OCI-LY7 (cell line): ENCODE measurements at regions not wholly inside any gene's neighbourhood (a gene's known extent, or its start where the extent isn't known, plus 50 kb on each side); places are given as distances from the start of the nearest gene placed in this dataset.

Experiments
- BruUV-seq: library from RNA; stranded (reverse); fragments of 400-500 nt; replicated peaks from 2 replicates; lab custom pipeline; 2021; lab: Mats Ljungman, UMichigan
- CTCF ChIA-PET: fragments of 300-600 bp; sonication (Branson Sonifier 250); formaldehyde crosslinking; loops from one replicate; lab custom pipeline; 2022; ENCODE audit warnings: antibody characterized with exemption; ENCODE audit not compliant: unreplicated experiment; lab: Charles Lee
- POLR2A ChIA-PET: fragments of 300-600 bp; sonication (Branson Sonifier 250); formaldehyde crosslinking; loops from one replicate; lab custom pipeline; 2022; ENCODE audit warnings: antibody characterized with exemption; lab: Charles Lee
- DNase-seq: peaks from one replicate; pipeline ENCODE4 v3.0.0-alpha.2; 2015; ENCODE audit warnings: low spot score
- H2AFZ ChIP-seq: fragments of 200-600 bp; sonication (generic), shearing (Covaris generic); 2 replicates; pipeline ENCODE4 v1.6.1; 2014; ENCODE audit warnings: mild to moderate bottlenecking, antibody characterized with exemption, low read length, moderate library complexity
- H3K27ac ChIP-seq: fragments of 200-600 bp; sonication (generic); 2 replicates; pipeline ENCODE4 v1.5.1; 2014; ENCODE audit warnings: mixed run types, low read depth, mild to moderate bottlenecking, moderate library complexity, low read length, inconsistent platforms; ENCODE audit not compliant: poor library complexity, severe bottlenecking
- H3K36me3 ChIP-seq: fragments of 200-600 bp; sonication (generic); 2 replicates; pipeline ENCODE4 v1.6.1; 2014; ENCODE audit warnings: mild to moderate bottlenecking, antibody characterized with exemption, low read length, moderate library complexity, mixed read lengths; ENCODE audit not compliant: insufficient read depth
- H3K4me1 ChIP-seq: fragments of 200-600 bp; sonication (generic); 2 replicates; pipeline ENCODE4 v1.5.1; 2014; ENCODE audit warnings: mild to moderate bottlenecking, low read length; ENCODE audit not compliant: insufficient read depth, poor library complexity, severe bottlenecking
- H3K4me2 ChIP-seq: fragments of 200-600 bp; sonication (generic); 2 replicates; pipeline ENCODE4 v1.6.1; 2014; ENCODE audit warnings: mild to moderate bottlenecking, low read length
- H3K4me3 ChIP-seq: fragments of 200-600 bp; sonication (generic); 2 replicates; pipeline ENCODE4 v1.5.1; 2014; ENCODE audit warnings: mild to moderate bottlenecking, low read depth, low read length; ENCODE audit not compliant: poor library complexity, severe bottlenecking
- H3K79me2 ChIP-seq: fragments of 200-600 bp; sonication (generic); 2 replicates; pipeline ENCODE4 v1.6.1; 2016; ENCODE audit warnings: low read depth, mild to moderate bottlenecking, low read length, moderate library complexity, mixed read lengths; ENCODE audit not compliant: insufficient read depth
- H3K9me2 ChIP-seq: fragments of 200-600 bp; sonication (generic); 2 replicates; pipeline ENCODE4 v1.6.1; 2016; ENCODE audit warnings: mild to moderate bottlenecking, low read length, mixed read lengths; ENCODE audit not compliant: insufficient read depth
- H3K9me3 ChIP-seq: fragments of 200-600 bp; sonication (generic); 2 replicates; pipeline ENCODE4 v1.6.1; 2014; ENCODE audit warnings: mild to moderate bottlenecking, mixed run types, low read length, mixed read lengths
- H4K20me1 ChIP-seq: fragments of 200-600 bp; sonication (generic); 2 replicates; pipeline ENCODE4 v1.6.1; 2014; ENCODE audit warnings: mild to moderate bottlenecking, antibody characterized with exemption, low read length, moderate library complexity, mixed read lengths; ENCODE audit not compliant: insufficient read depth
- EZH2phosphoT487 ChIP-seq: fragments of 200-600 bp; sonication (generic); IDR thresholded peaks from 2 replicates; pipeline ENCODE4 v1.6.1; 2018; ENCODE audit warnings: low read depth, borderline replicate concordance, mild to moderate bottlenecking, mixed run types, antibody characterized with exemption, low read length, moderate library complexity, mixed read lengths
- intact Hi-C: fragments of 100-400 bp; cut with micrococcal nuclease; formaldehyde crosslinking; loops from one replicate; pipeline ENCODE4 v1.10.0; 2022; ENCODE audit not compliant: unreplicated experiment
- TF ChIP-seq, protein P1 (sequence below): fragments of 200-600 bp; sonication (generic); conservative IDR thresholded peaks from 2 replicates; pipeline ENCODE4 v1.5.1; 2014; ENCODE audit warnings: mild to moderate bottlenecking, antibody characterized with exemption, low read length, moderate library complexity, mixed read lengths

DNA sequence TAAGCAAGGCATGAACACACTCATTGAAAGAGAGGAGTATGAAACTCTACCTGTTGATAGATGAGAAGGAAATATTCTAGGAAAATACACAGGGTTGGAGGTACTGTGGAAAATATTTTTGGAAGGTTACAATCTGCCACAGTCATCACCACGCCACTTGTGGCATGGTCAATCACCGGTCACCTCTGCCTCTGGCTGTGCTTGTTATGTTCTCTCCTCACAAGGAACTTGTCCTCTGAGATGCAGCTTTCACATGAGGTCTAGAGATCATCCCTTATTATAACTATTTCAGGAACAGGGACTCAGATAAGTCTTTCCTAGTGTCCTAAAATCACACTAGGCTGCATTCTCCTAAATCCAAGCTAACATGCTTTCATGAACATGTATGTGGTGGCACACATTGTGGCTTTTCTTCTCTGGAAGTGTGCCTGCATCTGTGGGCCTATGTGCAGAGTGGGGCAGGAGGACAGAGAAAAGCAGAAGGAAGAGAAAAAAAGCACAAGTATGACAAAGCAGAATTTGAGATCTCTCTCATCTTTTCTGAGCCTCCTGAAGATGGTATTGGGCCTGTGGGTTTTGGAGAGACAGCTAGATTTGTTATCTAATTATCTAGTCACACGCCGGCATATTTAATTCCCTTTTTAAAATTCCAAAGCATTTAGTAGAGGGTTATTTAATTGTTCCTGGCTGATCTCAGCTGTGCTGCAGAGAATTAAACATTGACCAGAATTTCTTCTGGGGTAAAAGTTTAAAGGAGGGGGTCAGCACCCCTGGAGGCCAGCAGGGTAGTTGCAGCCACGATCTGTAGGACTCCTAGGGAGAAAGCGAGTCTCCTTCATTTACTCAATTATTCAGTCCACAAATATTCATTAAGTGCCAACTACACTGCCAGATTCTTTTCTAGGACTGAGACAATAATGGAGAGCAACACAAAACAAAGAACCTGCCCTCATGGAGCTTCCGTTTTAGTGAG, 294.6 kb downstream of the RDH14 start:
- no peak overlapping the region for H3K27ac ChIP-seq
- H4K20me1 ChIP-seq, result no peaks in the 10 kb centered on the region
- no peak overlapping the region for H2AFZ ChIP-seq
- intact Hi-C loops, result no loop called here
- no peaks in the 10 kb centered on the region for H3K9me3 ChIP-seq
- POLR2A ChIA-PET, result interaction anchor here (1.1 kb wide), 1 partner anchor 11 kb away, joined by 5 read pairs; no protein-coding TSS in a partner anchor
- H3K4me1 ChIP-seq, result no peaks in the 10 kb centered on the region
- DNase-seq, result no peak
- H3K4me3 ChIP-seq, result no peak overlapping the region
- no peak overlapping the region for H3K4me2 ChIP-seq
- no peaks in the 10 kb centered on the region for H3K36me3 ChIP-seq
- CTCF ChIA-PET, result no interaction called here
- no peaks in the 10 kb centered on the region for H3K9me2 ChIP-seq
- TF ChIP-seq EZH2phosphoT487, result no peak
- TF ChIP-seq, protein P1, sequence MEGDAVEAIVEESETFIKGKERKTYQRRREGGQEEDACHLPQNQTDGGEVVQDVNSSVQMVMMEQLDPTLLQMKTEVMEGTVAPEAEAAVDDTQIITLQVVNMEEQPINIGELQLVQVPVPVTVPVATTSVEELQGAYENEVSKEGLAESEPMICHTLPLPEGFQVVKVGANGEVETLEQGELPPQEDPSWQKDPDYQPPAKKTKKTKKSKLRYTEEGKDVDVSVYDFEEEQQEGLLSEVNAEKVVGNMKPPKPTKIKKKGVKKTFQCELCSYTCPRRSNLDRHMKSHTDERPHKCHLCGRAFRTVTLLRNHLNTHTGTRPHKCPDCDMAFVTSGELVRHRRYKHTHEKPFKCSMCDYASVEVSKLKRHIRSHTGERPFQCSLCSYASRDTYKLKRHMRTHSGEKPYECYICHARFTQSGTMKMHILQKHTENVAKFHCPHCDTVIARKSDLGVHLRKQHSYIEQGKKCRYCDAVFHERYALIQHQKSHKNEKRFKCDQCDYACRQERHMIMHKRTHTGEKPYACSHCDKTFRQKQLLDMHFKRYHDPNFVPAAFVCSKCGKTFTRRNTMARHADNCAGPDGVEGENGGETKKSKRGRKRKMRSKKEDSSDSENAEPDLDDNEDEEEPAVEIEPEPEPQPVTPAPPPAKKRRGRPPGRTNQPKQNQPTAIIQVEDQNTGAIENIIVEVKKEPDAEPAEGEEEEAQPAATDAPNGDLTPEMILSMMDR, result peak; percentile 56
- no peaks in the 10 kb centered on the region for H3K79me2 ChIP-seq
- no TSS peak for BruUV-seq

DNA sequence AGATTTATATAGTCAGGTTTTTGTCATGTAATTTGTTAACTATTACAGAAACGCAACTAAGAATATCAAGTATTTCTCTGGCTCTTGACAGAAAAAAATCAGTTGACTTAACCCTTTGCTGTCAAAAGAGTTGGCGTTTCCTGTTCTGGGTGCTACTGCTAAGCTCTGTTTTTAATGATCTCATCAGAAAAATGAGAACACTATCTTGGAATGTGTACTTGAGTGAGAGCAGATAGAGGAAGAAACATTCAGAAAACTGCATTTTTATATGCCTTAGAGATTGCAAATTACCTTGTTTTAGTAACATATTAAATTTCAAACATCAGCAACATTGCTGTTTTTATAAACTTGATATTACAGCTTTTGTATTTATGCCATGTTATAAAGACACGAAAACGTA, 297.9 kb downstream of the RDH14 start:
- DNase-seq, result no peak
- no peak overlapping the region for H3K4me2 ChIP-seq
- no peaks in the 10 kb centered on the region for H4K20me1 ChIP-seq
- intact Hi-C loops, result no loop called here
- TF ChIP-seq EZH2phosphoT487, result no peak
- TF ChIP-seq, protein P1, result no peak
- H3K36me3 ChIP-seq, result no peaks in the 10 kb centered on the region
- H2AFZ ChIP-seq, result no peak overlapping the region
- H3K27ac ChIP-seq, result no peak overlapping the region
- ChIA-PET POLR2A (no interaction called here), CTCF (no interaction called here)
- H3K9me2 ChIP-seq, result no peaks in the 10 kb centered on the region
- no peaks in the 10 kb centered on the region for H3K9me3 ChIP-seq
- H3K4me1 ChIP-seq, result no peaks in the 10 kb centered on the region
- no peak overlapping the region for H3K4me3 ChIP-seq
- no peaks in the 10 kb centered on the region for H3K79me2 ChIP-seq
- no TSS peak for BruUV-seq

DNA sequence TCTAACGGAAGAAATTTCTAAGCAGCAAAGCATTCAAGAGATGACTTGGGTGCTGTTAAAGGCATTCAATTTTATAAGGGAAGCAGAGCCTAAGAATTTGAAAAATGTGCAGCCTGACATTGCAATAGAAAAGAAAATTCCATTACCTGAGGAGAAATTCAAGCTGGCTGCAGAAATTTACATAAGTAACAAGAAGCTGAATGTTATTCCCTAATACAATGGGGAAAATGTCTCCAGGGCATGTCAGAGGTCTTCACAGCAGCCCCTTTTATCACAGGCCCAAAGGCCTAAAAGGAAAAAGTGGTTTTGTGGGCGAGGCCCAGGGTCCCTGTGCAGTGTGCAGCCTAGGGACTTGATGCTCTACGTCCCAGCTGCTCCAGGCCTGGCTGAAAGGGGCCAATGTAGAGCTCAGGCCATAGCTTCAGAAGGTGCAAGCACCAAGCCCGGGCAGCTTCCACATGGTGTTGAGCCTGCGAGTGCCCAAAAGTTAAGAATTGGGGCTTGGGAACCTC, 306.7 kb downstream of the RDH14 start:
- no TSS peak for BruUV-seq
- H3K4me1 ChIP-seq, result no peaks in the 10 kb centered on the region
- no peak for TF ChIP-seq EZH2phosphoT487
- TF ChIP-seq, protein P1, result no peak
- no peak overlapping the region for H3K4me3 ChIP-seq
- no peak overlapping the region for H3K4me2 ChIP-seq
- no peaks in the 10 kb centered on the region for H3K9me3 ChIP-seq
- no peaks in the 10 kb centered on the region for H4K20me1 ChIP-seq
- no peak for DNase-seq
- POLR2A ChIA-PET, result no interaction called here
- no peaks in the 10 kb centered on the region for H3K79me2 ChIP-seq
- H3K9me2 ChIP-seq, result no peaks in the 10 kb centered on the region
- CTCF ChIA-PET, result no interaction called here
- intact Hi-C loops, result no loop called here
- H3K36me3 ChIP-seq, result no peaks in the 10 kb centered on the region
- no peak overlapping the region for H2AFZ ChIP-seq
- H3K27ac ChIP-seq, result no peak overlapping the region
